Transverse colon (tissue), 4 donors: ENCODE measurements at regions not wholly inside any gene's neighbourhood (a gene's known extent, or its start where the extent isn't known, plus 50 kb on each side); places are given as distances from the start of the nearest gene placed in this dataset.

Source experiments
- DNase-seq: peaks from one replicate; pipeline ENCODE4 v3.0.0-alpha.2; 2019
- H3K27ac ChIP-seq, 4 donors: fragments of 200-600 bp; sonication (generic); 2 replicates each; pipeline ENCODE4 v1.5.1; 2016 to 2018; ENCODE audit warnings: inconsistent platforms in 4 of 4
- H3K27me3 ChIP-seq: fragments of 200-600 bp; sonication (generic); 2 replicates; pipeline ENCODE4 v1.5.1; 2017; ENCODE audit warnings: inconsistent platforms
- H3K36me3 ChIP-seq, 4 donors: fragments of 200-600 bp; sonication (generic); 2 replicates each; pipeline ENCODE4 v1.5.1; 2017 to 2019; ENCODE audit warnings: inconsistent platforms in 4 of 4
- H3K4me1 ChIP-seq, 4 donors: fragments of 200-600 bp; sonication (generic); 2 replicates each; pipeline ENCODE4 v1.5.1; 2017 to 2020; ENCODE audit warnings: inconsistent platforms in 4 of 4
- H3K4me3 ChIP-seq, 4 donors: fragments of 200-600 bp; sonication (generic); 1 replicate in 1 of 4; 2 replicates in 3 of 4; pipeline versions ENCODE4 v1.5.1 to v1.6.1; 2017 to 2019; ENCODE audit warnings: inconsistent platforms in 4 of 4
- H3K9me3 ChIP-seq, 2 donors: fragments of 200-600 bp; sonication (generic); 2 replicates each; pipeline ENCODE4 v1.5.1; 2017 to 2019; ENCODE audit warnings: inconsistent platforms in 2 of 2
- CTCF ChIP-seq, 5 experiments: fragments of 200-600 bp in 3 of 5; fragments of 450-650 bp in 2 of 5; sonication (generic) in 3 of 5; IDR thresholded peaks; 1 replicate in 2 of 5; 2 replicates in 3 of 5; pipeline ENCODE4 v1.5.1; 2016 to 2017; ENCODE audit warnings: antibody characterized with exemption in 5 of 5, inconsistent platforms in 3 of 5, mild to moderate bottlenecking in 2 of 5, moderate library complexity in 1 of 5
- EP300 ChIP-seq: sonication (generic); formaldehyde crosslinking; IDR thresholded peaks from one replicate; pipeline ENCODE4 v1.6.1; 2017; ENCODE audit warnings: antibody characterized with exemption, low read depth
- POLR2A ChIP-seq: fragments of 450-650 bp; IDR thresholded peaks from one replicate; pipeline ENCODE4 v1.6.1; 2016; ENCODE audit warnings: antibody characterized with exemption, mild to moderate bottlenecking, moderate library complexity
- POLR2AphosphoS5 ChIP-seq, 3 donors: sonication (generic); formaldehyde crosslinking; IDR thresholded peaks; one replicate each; pipeline ENCODE4 v1.6.1; 2016; ENCODE audit warnings: antibody characterized with exemption in 3 of 3
- WGBS, 2 donors: methylation state at CpG; one replicate each; pipeline ENCODE4 v1.1.5; 2018; ENCODE audit warnings: low coverage in 1 of 2; 5-methylcytosine and 5-hydroxymethylcytosine counted together
- in situ Hi-C, 4 donors: fragments of 200-750 bp; cut with MboI; loops; one replicate each; pipeline versions ENCODE4 v1.15.0 to v1.15.1; 2017; ENCODE audit warnings: low sequenced_read_pairs in 3 of 4, low pct_ligation_motif_present in 1 of 4, low pct_unique_long_range_greater_than_20kb in 1 of 4
- intact Hi-C: fragments of 100-400 bp; cut with DNase I; formaldehyde crosslinking; loops from one replicate; pipeline ENCODE4 v1.15.1; 2023; ENCODE audit warnings: low total_unique reads

- in situ Hi-C loops = no loop called here
- H3K36me3 ChIP-seq = no peaks in the 10 kb centered on the region
- no peaks in the 10 kb centered on the region for H3K27me3 ChIP-seq
- DNase-seq = no peak
- 73 to 84% methylated on average over 3 of the region's 3 CpGs for WGBS, 2 donors
- H3K27ac ChIP-seq = no peak overlapping the region
- no peak overlapping the region for H3K4me3 ChIP-seq
- TF ChIP-seq POLR2AphosphoS5 (IDR thresholded peaks at IDR 0.05) = no peak
- no peak for TF ChIP-seq POLR2A
- TF ChIP-seq EP300 = no peak
- no peak for TF ChIP-seq CTCF (IDR thresholded peaks at IDR 0.05)
- H3K4me1 ChIP-seq = no peaks in the 10 kb centered on the region
- intact Hi-C loops = no loop called here
- H3K9me3 ChIP-seq = no peaks in the 10 kb centered on the region
Measured at GRCh38 chr6:22444330-22444729, 125.0 kb upstream of the HDGFL1 start.

- Histone ChIP-seq H3K36me3 (no peaks in the 10 kb centered on the region), H3K27ac (no peak overlapping the region), H3K9me3 (no peaks in the 10 kb centered on the region), H3K4me3 (no peak overlapping the region), H3K4me1 (no peaks in the 10 kb centered on the region), H3K27me3 (no peaks in the 10 kb centered on the region)
- TF ChIP-seq EP300 = no peak
- TF ChIP-seq POLR2AphosphoS5 (IDR thresholded peaks at IDR 0.05) = no peak
- no peak for TF ChIP-seq CTCF (IDR thresholded peaks at IDR 0.05)
- no peak for TF ChIP-seq POLR2A
- in situ Hi-C loops = no loop called here
- intact Hi-C loops = no loop called here
- DNase-seq = no peak
- 77 to 95% methylated on average over 2 of the region's 2 CpGs for WGBS, 2 donors
Measured at GRCh38 chr6:22445946-22446345, 123.4 kb upstream of the HDGFL1 start.

- intact Hi-C loops = no loop called here
- no peaks in the 10 kb centered on the region for H3K9me3 ChIP-seq
- no peaks in the 10 kb centered on the region for H3K4me1 ChIP-seq
- WGBS, 2 donors = 70 to 81% methylated on average over 11 to 16 of the region's 16 CpGs
- TF ChIP-seq POLR2AphosphoS5 (IDR thresholded peaks at IDR 0.05) = no peak
- no peak for TF ChIP-seq EP300
- no peak for TF ChIP-seq CTCF (IDR thresholded peaks at IDR 0.05)
- no peak overlapping the region for H3K4me3 ChIP-seq
- H3K36me3 ChIP-seq = no peaks in the 10 kb centered on the region
- DNase-seq = no peak
- no peak overlapping the region for H3K27ac ChIP-seq
- in situ Hi-C loops = no loop called here
- no peaks in the 10 kb centered on the region for H3K27me3 ChIP-seq
Measured at GRCh38 chr6:22447249-22448196, 121.8 kb upstream of the HDGFL1 start.

- no peaks in the 10 kb centered on the region for H3K9me3 ChIP-seq
- 71 to 75% methylated on average over 6 of the region's 6 CpGs for WGBS, 2 donors
- H3K27ac ChIP-seq = no peak overlapping the region
- no peak overlapping the region for H3K4me3 ChIP-seq
- intact Hi-C loops = no loop called here
- no peaks in the 10 kb centered on the region for H3K27me3 ChIP-seq
- H3K36me3 ChIP-seq = no peaks in the 10 kb centered on the region
- DNase-seq = no peak
- no peaks in the 10 kb centered on the region for H3K4me1 ChIP-seq
- in situ Hi-C loops = no loop called here
- no peak for TF ChIP-seq CTCF (IDR thresholded peaks at IDR 0.05)
- TF ChIP-seq POLR2A = no peak
- TF ChIP-seq EP300 = no peak
- no peak for TF ChIP-seq POLR2AphosphoS5 (IDR thresholded peaks at IDR 0.05)
Measured at GRCh38 chr6:22448291-22448711, 121.1 kb upstream of the HDGFL1 start.
